ENCODE measurements at regions not wholly inside any gene's neighbourhood (a gene's known extent, or its start where the extent isn't known, plus 50 kb on each side); places are given as distances from the start of the nearest gene placed in this dataset.

- Histone ChIP-seq H3K27ac (no peak overlapping the region), H3K27me3 (no peaks in the 10 kb centered on the region), H3K4me1 (replicated peaks in 1 of 2) (no peaks in the 10 kb centered on the region), H3K9me3 (replicated peaks in 1 of 3) (no peaks in the 10 kb centered on the region), H3K4me3 (no peak overlapping the region), H3K36me3 (replicated peaks in 1 of 2) (no peaks in the 10 kb centered on the region)
- no peak for TF ChIP-seq CTCF (IDR thresholded peaks at IDR 0.05)
- TF ChIP-seq POLR2A (IDR thresholded peaks at IDR 0.05): no peak
- 57 to 75% (median 67%) methylated on average over 1 of the region's 1 CpG for WGBS, 4 donors
- DNase-seq: no peak
- intact Hi-C loops (cut with DNase I): no loop called here
These were observed 191.4 kb downstream of the SNAPC1 start for GRCh38 chr14:61953602-61954001.

- H3K4me1 ChIP-seq (replicated peaks in 1 of 2): no peaks in the 10 kb centered on the region
- no peaks in the 10 kb centered on the region for H3K36me3 ChIP-seq (replicated peaks in 1 of 2)
- H3K27me3 ChIP-seq: no peaks in the 10 kb centered on the region
- 60 to 68% (median 67%) methylated on average over 3 of the region's 3 CpGs for WGBS, 4 donors
- no peak overlapping the region for H3K4me3 ChIP-seq
- no peak overlapping the region for H3K27ac ChIP-seq
- intact Hi-C loops (cut with DNase I): no loop called here
- H3K9me3 ChIP-seq (replicated peaks in 1 of 3): no peaks in the 10 kb centered on the region
- DNase-seq: no peak
- TF ChIP-seq CTCF (IDR thresholded peaks at IDR 0.05): no peak
- no peak for TF ChIP-seq POLR2A (IDR thresholded peaks at IDR 0.05)
These were observed 192.1 kb downstream of the SNAPC1 start for GRCh38 chr14:61954306-61954705.

GRCh38 chr14:61956517-61956916, 194.3 kb downstream of the SNAPC1 start:
- 87 to 96% (median 90%) methylated on average over 1 of the region's 1 CpG for WGBS, 4 donors
- Histone ChIP-seq H3K9me3 (replicated peaks in 1 of 3) (no peaks in the 10 kb centered on the region), H3K36me3 (replicated peaks in 1 of 2) (no peaks in the 10 kb centered on the region), H3K4me3 (no peak overlapping the region), H3K4me1 (replicated peaks in 1 of 2) (no peaks in the 10 kb centered on the region), H3K27ac (no peak overlapping the region), H3K27me3 (no peaks in the 10 kb centered on the region)
- no peak for DNase-seq
- TF ChIP-seq POLR2A (IDR thresholded peaks at IDR 0.05) (no peak), CTCF (IDR thresholded peaks at IDR 0.05) (no peak)
- intact Hi-C loops (cut with DNase I): no loop called here

GRCh38 chr14:61959348-61959747, 197.1 kb downstream of the SNAPC1 start:
- DNase-seq: no peak
- Histone ChIP-seq H3K27me3 (no peaks in the 10 kb centered on the region), H3K4me3 (no peak overlapping the region), H3K9me3 (replicated peaks in 1 of 3) (no peaks in the 10 kb centered on the region), H3K36me3 (replicated peaks in 1 of 2) (no peaks in the 10 kb centered on the region), H3K4me1 (replicated peaks in 1 of 2) (no peaks in the 10 kb centered on the region), H3K27ac (no peak overlapping the region)
- intact Hi-C loops (cut with DNase I): no loop called here
- 83 to 89% (median 86%) methylated on average over 2 of the region's 2 CpGs for WGBS, 4 donors
- TF ChIP-seq POLR2A (IDR thresholded peaks at IDR 0.05) (no peak), CTCF (IDR thresholded peaks at IDR 0.05) (no peak)

All from adrenal gland (tissue), 9 donors.